ENCODE measurements at regions not wholly inside any gene's neighbourhood (a gene's known extent, or its start where the extent isn't known, plus 50 kb on each side); places are given as distances from the start of the nearest gene placed in this dataset.

- TF ChIP-seq RAD21 (IDR thresholded peaks at IDR 0.05; ENCODE audit: low read length): no peak
- TF ChIP-seq CTCF (IDR thresholded peaks at IDR 0.05): no peak
- no peak for TF ChIP-seq MXI1 (IDR thresholded peaks at IDR 0.05; ENCODE audit: low read depth, low read length)
- TF ChIP-seq SIN3A (IDR thresholded peaks at IDR 0.05; ENCODE audit: borderline replicate concordance, low read depth, low read length): no peak
- no peak for TF ChIP-seq EZH2phosphoT487 (IDR thresholded peaks at IDR 0.05; ENCODE audit: borderline replicate concordance, low read depth)
- no peak for TF ChIP-seq FOXJ3 (CRISPR knock-in tag; IDR thresholded peaks at IDR 0.05)
- no peak for TF ChIP-seq YY1 (IDR thresholded peaks at IDR 0.05; ENCODE audit: low read depth)
- TF ChIP-seq RCOR1 (IDR thresholded peaks at IDR 0.05; ENCODE audit: low read length): 0 out of 2 replicates have a peak, but pooled peaks have one; percentile 7
- no peak for TF ChIP-seq REST (IDR thresholded peaks at IDR 0.05; ENCODE audit: low read depth, low read length)
- TF ChIP-seq EP300 (IDR thresholded peaks at IDR 0.05; ENCODE audit: borderline replicate concordance in 1 of 2, low read depth in 1 of 2, low read length in 1 of 2): peak; percentile 64 to 78; a peak in 3 of 4 replicates
- TF ChIP-seq USF1 (IDR thresholded peaks at IDR 0.05; ENCODE audit: borderline replicate concordance, low read depth): no peak
- TF ChIP-seq NRF1 (IDR thresholded peaks at IDR 0.05; ENCODE audit: low read depth, low read length): no peak
- TF ChIP-seq POLR2AphosphoS5 (IDR thresholded peaks at IDR 0.05; ENCODE audit: low read depth, low read length): no peak
- no peak for TF ChIP-seq MAX (IDR thresholded peaks at IDR 0.05; ENCODE audit: low read depth)
These were observed 76.2 kb downstream of the KLF6 start for GRCh38 chr10:3708852-3709251.

All from SK-N-SH (cell line).